Trophoblast cell (in vitro differentiated cells and primary cell): ENCODE measurements at regions not wholly inside any gene's neighbourhood (a gene's known extent, or its start where the extent isn't known, plus 50 kb on each side); places are given as distances from the start of the nearest gene placed in this dataset.

ENCODE experiments used
- DNase-seq, 2 donors: peaks; one replicate each; pipeline ENCODE4 v3.0.0-alpha.2; 2016
- H2AFZ ChIP-seq: 2 replicates; pipeline ENCODE4 v1.6.1; 2013; ENCODE audit warnings: low read length, moderate library complexity, mild to moderate bottlenecking; ENCODE audit not compliant: insufficient read depth, poor library complexity
- H2AK5ac ChIP-seq: 2 replicates; pipeline ENCODE4 v1.6.1; 2013; ENCODE audit warnings: mild to moderate bottlenecking, low read length
- H2BK120ac ChIP-seq: 2 replicates; pipeline ENCODE4 v1.6.1; 2013; ENCODE audit warnings: low read length, mild to moderate bottlenecking, moderate library complexity; ENCODE audit not compliant: insufficient read depth, poor library complexity
- H2BK12ac ChIP-seq: 2 replicates; pipeline ENCODE4 v1.6.1; 2013; ENCODE audit warnings: mild to moderate bottlenecking, low read length, moderate library complexity
- H2BK5ac ChIP-seq: 2 replicates; pipeline ENCODE4 v1.6.1; 2013; ENCODE audit warnings: low read length, low read depth, moderate library complexity, mild to moderate bottlenecking; ENCODE audit not compliant: poor library complexity
- H3K14ac ChIP-seq: 2 replicates; pipeline ENCODE4 v1.6.1; 2013; ENCODE audit warnings: mild to moderate bottlenecking, low read length
- H3K18ac ChIP-seq: 2 replicates; pipeline ENCODE4 v1.6.1; 2013; ENCODE audit warnings: mild to moderate bottlenecking, low read length
- H3K23ac ChIP-seq: 2 replicates; pipeline ENCODE4 v1.6.1; 2013; ENCODE audit warnings: low read length
- H3K27ac ChIP-seq: 2 replicates; pipeline ENCODE4 v1.5.1; 2013; ENCODE audit warnings: low read depth, mild to moderate bottlenecking, inconsistent platforms, low read length, moderate library complexity
- H3K27me3 ChIP-seq: 2 replicates; pipeline ENCODE4 v1.6.1; 2013; ENCODE audit warnings: inconsistent platforms, mild to moderate bottlenecking, low read length, moderate library complexity; ENCODE audit not compliant: insufficient read depth
- H3K36me3 ChIP-seq, 2 experiments: 1 replicate in 1 of 2; 2 replicates in 1 of 2; pipeline ENCODE4 v1.6.1; 2013; ENCODE audit warnings: low read length in 2 of 2, mild to moderate bottlenecking in 2 of 2, moderate library complexity in 1 of 2; ENCODE audit not compliant: insufficient read depth in 2 of 2, control insufficient read depth in 1 of 2
- H3K4ac ChIP-seq: 2 replicates; pipeline ENCODE4 v1.6.1; 2013; ENCODE audit warnings: low read depth, mild to moderate bottlenecking, low read length, moderate library complexity
- H3K4me1 ChIP-seq, 2 experiments: 1 replicate in 1 of 2; 2 replicates in 1 of 2; pipeline ENCODE4 v1.6.1; 2013; ENCODE audit warnings: low read length in 2 of 2, mild to moderate bottlenecking in 2 of 2, moderate library complexity in 1 of 2; ENCODE audit not compliant: insufficient read depth in 2 of 2, control insufficient read depth in 1 of 2
- H3K4me2 ChIP-seq: 2 replicates; pipeline ENCODE4 v1.6.1; 2013; ENCODE audit warnings: inconsistent platforms, mild to moderate bottlenecking, low read length, moderate library complexity
- H3K4me3 ChIP-seq: 2 replicates; pipeline ENCODE4 v1.5.1; 2013; ENCODE audit warnings: mild to moderate bottlenecking, low read depth, low read length, inconsistent platforms
- H3K79me1 ChIP-seq: one replicate; pipeline ENCODE4 v1.6.1; 2013; ENCODE audit warnings: low read length
- H3K79me2 ChIP-seq: 2 replicates; pipeline ENCODE4 v1.6.1; 2013; ENCODE audit warnings: low read length, mild to moderate bottlenecking; ENCODE audit not compliant: control insufficient read depth, insufficient read depth, poor library complexity
- H3K9ac ChIP-seq: 2 replicates; pipeline ENCODE4 v1.6.1; 2013; ENCODE audit warnings: mild to moderate bottlenecking, low read length
- H3K9me3 ChIP-seq: 2 replicates; pipeline ENCODE4 v1.6.1; 2013; ENCODE audit warnings: low read depth, mild to moderate bottlenecking, control low read depth, inconsistent platforms, low read length; ENCODE audit not compliant: insufficient read depth
- H4K12ac ChIP-seq: 2 replicates; pipeline ENCODE4 v1.6.1; 2013; ENCODE audit warnings: low read depth, mild to moderate bottlenecking, low read length, moderate library complexity
- H4K8ac ChIP-seq: 2 replicates; pipeline ENCODE4 v1.6.1; 2013; ENCODE audit warnings: low read depth, mild to moderate bottlenecking, low read length, moderate library complexity
- H4K91ac ChIP-seq: one replicate; pipeline ENCODE4 v1.6.1; 2013; ENCODE audit warnings: low read depth, mild to moderate bottlenecking, low read length, moderate library complexity
- WGBS: extraction: QIAGEN DNeasy Blood & Tissue Kit; methylation state at CpG from one replicate; pipeline ENCODE4 v1.1.7; 2013; ENCODE audit warnings: missing lambda C conversion rate; ENCODE audit not compliant: insufficient read length, insufficient coverage; ENCODE audit errors: extremely low coverage; 5-methylcytosine and 5-hydroxymethylcytosine counted together

GRCh38 chr15:35910227-35910626 is 364.3 kb upstream of the DPH6 start:
- Histone ChIP-seq H4K91ac (no peak overlapping the region), H3K27ac (no peak overlapping the region), H3K4me2 (no peak overlapping the region), H3K4me3 (no peak overlapping the region), H3K4ac (no peak overlapping the region), H2BK5ac (no peak overlapping the region), H2AFZ (no peak overlapping the region), H3K4me1 (no peaks in the 10 kb centered on the region), H3K36me3 (no peaks in the 10 kb centered on the region), H2BK12ac (no peak overlapping the region), H2AK5ac (no peak overlapping the region), H4K8ac (no peak overlapping the region), H3K9me3 (no peaks in the 10 kb centered on the region), H3K27me3 (no peaks in the 10 kb centered on the region), H3K23ac (no peak overlapping the region), H2BK120ac (no peak overlapping the region), H3K18ac (no peak overlapping the region), H3K79me1 (no peaks in the 10 kb centered on the region), H4K12ac (no peak overlapping the region), H3K9ac (no peak overlapping the region), H3K14ac (no peak overlapping the region), H3K79me2 (no peaks in the 10 kb centered on the region)
- DNase-seq = no peak
- no CpG with 5 or more reads among the region's 2 CpGs for WGBS

GRCh38 chr15:35911052-35911777 is 365.2 kb upstream of the DPH6 start:
- Histone ChIP-seq H3K36me3 (no peaks in the 10 kb centered on the region), H3K4me3 (no peak overlapping the region), H3K27ac (no peak overlapping the region), H3K4me2 (no peak overlapping the region), H4K8ac (no peak overlapping the region), H2BK5ac (no peak overlapping the region), H4K91ac (no peak overlapping the region), H2BK120ac (no peak overlapping the region), H2BK12ac (no peak overlapping the region), H3K79me1 (no peaks in the 10 kb centered on the region), H3K18ac (no peak overlapping the region), H3K23ac (no peak overlapping the region), H3K14ac (no peak overlapping the region), H3K4me1 (no peaks in the 10 kb centered on the region), H4K12ac (no peak overlapping the region), H3K27me3 (no peaks in the 10 kb centered on the region), H3K9me3 (no peaks in the 10 kb centered on the region), H3K9ac (no peak overlapping the region), H2AK5ac (no peak overlapping the region), H2AFZ (no peak overlapping the region), H3K4ac (no peak overlapping the region), H3K79me2 (no peaks in the 10 kb centered on the region)
- no peak for DNase-seq
- no CpG with 5 or more reads among the region's 2 CpGs for WGBS

DNA sequence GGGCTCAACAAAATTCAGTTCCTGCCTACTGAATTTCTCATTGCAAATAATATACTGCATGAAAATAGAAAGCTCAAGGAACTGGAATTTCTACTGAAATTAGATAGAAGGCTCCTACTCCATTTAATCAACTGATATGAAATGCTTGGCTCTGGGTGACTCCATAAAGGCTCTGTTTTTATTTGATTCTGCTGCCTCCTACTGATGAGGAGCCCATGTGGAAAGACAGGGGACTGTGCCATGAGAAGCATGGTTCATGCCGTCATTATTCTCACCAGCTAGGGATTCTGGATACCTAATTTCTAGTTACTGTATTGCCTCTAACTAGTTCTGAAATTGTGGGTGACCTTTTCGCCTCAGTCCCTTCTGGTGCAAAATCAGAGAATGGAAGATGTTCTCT is 366.2 kb upstream of the DPH6 start:
- no peak overlapping the region for H2BK120ac ChIP-seq
- no peak overlapping the region for H3K4ac ChIP-seq
- H4K91ac ChIP-seq = no peak overlapping the region
- no peak overlapping the region for H3K9ac ChIP-seq
- no peak overlapping the region for H2AK5ac ChIP-seq
- no peak overlapping the region for H4K8ac ChIP-seq
- DNase-seq = no peak
- no peaks in the 10 kb centered on the region for H3K9me3 ChIP-seq
- H3K14ac ChIP-seq = no peak overlapping the region
- no peak overlapping the region for H3K18ac ChIP-seq
- WGBS = no CpG with 5 or more reads among the region's 2 CpGs
- no peak overlapping the region for H3K27ac ChIP-seq
- H3K23ac ChIP-seq = no peak overlapping the region
- H3K4me1 ChIP-seq = no peaks in the 10 kb centered on the region
- no peak overlapping the region for H2AFZ ChIP-seq
- no peak overlapping the region for H3K4me2 ChIP-seq
- H4K12ac ChIP-seq = no peak overlapping the region
- H3K27me3 ChIP-seq = no peaks in the 10 kb centered on the region
- no peak overlapping the region for H3K4me3 ChIP-seq
- no peak overlapping the region for H2BK12ac ChIP-seq
- H3K79me1 ChIP-seq = no peaks in the 10 kb centered on the region
- H2BK5ac ChIP-seq = no peak overlapping the region
- H3K79me2 ChIP-seq = no peaks in the 10 kb centered on the region
- H3K36me3 ChIP-seq = no peaks in the 10 kb centered on the region

DNA sequence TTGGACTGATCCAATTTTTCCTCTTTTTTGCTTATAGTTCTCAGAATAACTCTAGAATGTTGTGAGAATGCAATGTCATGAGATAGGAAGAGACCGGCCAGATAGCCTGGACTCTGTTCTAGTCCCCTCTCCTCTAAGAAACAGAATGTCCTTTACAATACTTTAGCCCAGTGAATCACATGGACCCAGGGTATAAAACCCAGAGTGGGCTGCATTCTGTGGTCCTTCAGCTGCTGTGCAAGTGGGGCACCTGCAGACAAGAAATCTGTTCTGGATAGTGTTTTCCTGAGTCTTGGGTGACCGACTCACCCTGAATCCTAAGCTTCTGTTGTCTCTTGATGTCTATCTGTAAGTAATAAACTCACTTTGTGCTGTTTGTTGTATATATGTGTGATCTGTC is 368.6 kb upstream of the DPH6 start:
- Histone ChIP-seq H4K8ac (no peak overlapping the region), H3K9me3 (no peaks in the 10 kb centered on the region), H3K4me1 (no peaks in the 10 kb centered on the region), H3K4me3 (no peak overlapping the region), H3K36me3 (no peaks in the 10 kb centered on the region), H3K79me2 (no peaks in the 10 kb centered on the region), H3K14ac (no peak overlapping the region), H3K27ac (no peak overlapping the region), H3K9ac (no peak overlapping the region), H3K18ac (no peak overlapping the region), H2BK120ac (no peak overlapping the region), H2BK5ac (no peak overlapping the region), H4K91ac (no peak overlapping the region), H4K12ac (no peak overlapping the region), H2AK5ac (no peak overlapping the region), H3K27me3 (no peaks in the 10 kb centered on the region), H3K4me2 (no peak overlapping the region), H2AFZ (no peak overlapping the region), H3K23ac (no peak overlapping the region), H3K79me1 (no peaks in the 10 kb centered on the region), H2BK12ac (no peak overlapping the region), H3K4ac (no peak overlapping the region)
- no peak for DNase-seq
- no CpG with 5 or more reads among the region's 2 CpGs for WGBS
